Endothelial cell of umbilical vein (primary cell): ENCODE measurements at regions not wholly inside any gene's neighbourhood (a gene's known extent, or its start where the extent isn't known, plus 50 kb on each side); places are given as distances from the start of the nearest gene placed in this dataset.

Experiments
- BruUV-seq: library from RNA; stranded (reverse); fragments of 400-500 nt; replicated peaks from 2 replicates; lab custom pipeline; 2021; lab: Mats Ljungman, UMichigan
- CTCF ChIA-PET: fragments of 300-600, 350-600 bp; sonication (Branson Sonifier 250); formaldehyde crosslinking; loops from one replicate; lab custom pipeline; 2021; ENCODE audit warnings: antibody characterized with exemption, inconsistent platforms; lab: Charles Lee
- POLR2A ChIA-PET: fragments of 300-600, 350-600 bp; sonication (Branson Sonifier 250); formaldehyde crosslinking; loops from one replicate; lab custom pipeline; 2021; ENCODE audit warnings: antibody characterized with exemption, inconsistent platforms; lab: Charles Lee
- DNase-seq: peaks from one replicate; pipeline ENCODE4 v3.0.0-alpha.2; 2011; ENCODE audit warnings: low read depth, low spot score
- FAIRE-seq: peaks from 2 replicates; lab custom pipeline; 2011; peaks lifted over from hg19 to GRCh38; lab: Jason Lieb, UNC
- H2AFZ ChIP-seq: 2 replicates; pipeline ENCODE4 v1.6.0; 2012; ENCODE audit warnings: low read depth, low read length, control low read depth, inconsistent platforms
- H3K27ac ChIP-seq: 2 replicates; pipeline ENCODE4 v1.5.1; 2011; ENCODE audit warnings: low read depth, mild to moderate bottlenecking, control low read depth, low read length, moderate library complexity; ENCODE audit not compliant: insufficient read depth
- H3K27me3 ChIP-seq, 2 experiments: 2 replicates each; pipeline versions ENCODE4 v1.6.0 to v1.6.1; 2011; ENCODE audit warnings: low read length in 2 of 2, mixed read lengths in 1 of 2; ENCODE audit not compliant: control insufficient read depth in 2 of 2, insufficient read depth in 2 of 2
- H3K36me3 ChIP-seq, 2 experiments: 2 replicates in 1 of 2; 3 replicates in 1 of 2; pipeline ENCODE4 v1.5.1; 2011; ENCODE audit warnings: low read length in 2 of 2, mild to moderate bottlenecking in 1 of 2, moderate library complexity in 1 of 2; ENCODE audit not compliant: control insufficient read depth in 2 of 2, insufficient read depth in 2 of 2; ENCODE audit errors: extremely low read depth in 1 of 2
- H3K4me1 ChIP-seq: 3 replicates; pipeline ENCODE4 v1.5.1; 2011; ENCODE audit warnings: mild to moderate bottlenecking, low read length; ENCODE audit not compliant: control insufficient read depth, insufficient read depth; ENCODE audit errors: extremely low read depth
- H3K4me2 ChIP-seq: 2 replicates; pipeline ENCODE4 v1.6.1; 2011; ENCODE audit warnings: low read length, control low read depth, mixed read lengths; ENCODE audit not compliant: insufficient read depth
- H3K4me3 ChIP-seq, 3 experiments: fragments of 200-600 bp in 1 of 3; sonication (generic), shearing (Covaris generic) in 1 of 3; replicated peaks in 1 of 3; 2 replicates each; pipeline ENCODE4 v1.5.1; 2011 to 2016; ENCODE audit warnings: control low read depth in 3 of 3, low read length in 3 of 3, mild to moderate bottlenecking in 2 of 3, inconsistent platforms in 1 of 3, low read depth in 1 of 3, moderate library complexity in 1 of 3; ENCODE audit not compliant: insufficient read depth in 1 of 3
- H3K79me2 ChIP-seq: 2 replicates; pipeline ENCODE4 v1.6.0; 2012; ENCODE audit warnings: low read length, inconsistent platforms; ENCODE audit not compliant: control insufficient read depth, insufficient read depth
- H3K9ac ChIP-seq: replicated peaks from 2 replicates; pipeline ENCODE3; 2011; ENCODE audit warnings: low read length, control low read depth; ENCODE audit not compliant: insufficient read depth; ENCODE audit errors: extremely low read depth
- H3K9me1 ChIP-seq: replicated peaks from 3 replicates; pipeline ENCODE4 v1.6.0; 2011; ENCODE audit warnings: mild to moderate bottlenecking, low read length; ENCODE audit not compliant: control insufficient read depth, insufficient read depth; ENCODE audit errors: extremely low read depth
- H3K9me3 ChIP-seq: replicated peaks from 2 replicates; pipeline ENCODE4 v1.5.1; 2012; ENCODE audit warnings: low read length, inconsistent platforms; ENCODE audit not compliant: control insufficient read depth, insufficient read depth
- H4K20me1 ChIP-seq: replicated peaks from 2 replicates; pipeline ENCODE3; 2011; ENCODE audit warnings: mild to moderate bottlenecking, low read length; ENCODE audit not compliant: control insufficient read depth, insufficient read depth; ENCODE audit errors: extremely low read depth
- EZH2 ChIP-seq: IDR thresholded peaks from 2 replicates; pipeline ENCODE4 v1.6.1; 2012; ENCODE audit warnings: borderline replicate concordance, low read depth, mild to moderate bottlenecking, moderate library complexity, low read length, inconsistent platforms; ENCODE audit not compliant: severe bottlenecking
- FOS ChIP-seq: IDR thresholded peaks from 2 replicates; pipeline ENCODE4 v1.6.1; 2011; ENCODE audit warnings: mild to moderate bottlenecking, low read length, moderate library complexity, borderline replicate concordance; ENCODE audit not compliant: insufficient read depth
- GATA2 ChIP-seq: IDR thresholded peaks from 2 replicates; pipeline ENCODE4 v1.7.0; 2011; ENCODE audit warnings: low read depth, mild to moderate bottlenecking, moderate library complexity, mixed read lengths, low read length; ENCODE audit not compliant: insufficient read length, insufficient read depth
- JUN ChIP-seq: IDR thresholded peaks from 2 replicates; pipeline ENCODE4 v1.6.1; 2011; ENCODE audit warnings: borderline replicate concordance, low read depth; ENCODE audit not compliant: insufficient read length, insufficient read depth
- MYC ChIP-seq: IDR thresholded peaks from one replicate; pipeline ENCODE4 v1.6.1; 2011; ENCODE audit warnings: mild to moderate bottlenecking, low read depth, low read length
- POLR2A ChIP-seq: IDR thresholded peaks from 2 replicates; pipeline ENCODE4 v1.6.1; 2012; ENCODE audit warnings: low read depth, mild to moderate bottlenecking, control low read depth, low read length
- POLR2AphosphoS5 ChIP-seq: IDR thresholded peaks from 2 replicates; pipeline ENCODE4 v1.6.1; 2012; ENCODE audit warnings: low read depth, mild to moderate bottlenecking, control low read depth, low read length, moderate library complexity; ENCODE audit not compliant: insufficient read depth
- dilution Hi-C: fragments of 300-500 bp; cut with MboI; formaldehyde crosslinking; loops from one replicate; pipeline ENCODE4 v1.15.0; 2019; ENCODE audit warnings: low sequenced_read_pairs; ENCODE audit not compliant: extremely low pct_ligation_motif_present
- intact Hi-C: fragments of 100-400 bp; cut with micrococcal nuclease; formaldehyde crosslinking; loops from one replicate; pipeline ENCODE4 v1.10.0; 2022
- TF ChIP-seq, protein P1 (sequence below): IDR thresholded peaks from 2 replicates; pipeline ENCODE4 v1.6.1; 2011; ENCODE audit not compliant: insufficient read depth, insufficient read length
- TF ChIP-seq, protein P2 (sequence below), 2 donors: IDR thresholded peaks; 1 replicate in 1 of 2; 2 replicates in 1 of 2; pipeline ENCODE4 v1.5.1; 2011; ENCODE audit warnings: low read length in 2 of 2, mild to moderate bottlenecking in 2 of 2, moderate library complexity in 2 of 2, control low read depth in 1 of 2, inconsistent platforms in 1 of 2, low read depth in 1 of 2; ENCODE audit not compliant: insufficient read depth in 1 of 2; ENCODE audit errors: extremely low read depth in 1 of 2

DNA sequence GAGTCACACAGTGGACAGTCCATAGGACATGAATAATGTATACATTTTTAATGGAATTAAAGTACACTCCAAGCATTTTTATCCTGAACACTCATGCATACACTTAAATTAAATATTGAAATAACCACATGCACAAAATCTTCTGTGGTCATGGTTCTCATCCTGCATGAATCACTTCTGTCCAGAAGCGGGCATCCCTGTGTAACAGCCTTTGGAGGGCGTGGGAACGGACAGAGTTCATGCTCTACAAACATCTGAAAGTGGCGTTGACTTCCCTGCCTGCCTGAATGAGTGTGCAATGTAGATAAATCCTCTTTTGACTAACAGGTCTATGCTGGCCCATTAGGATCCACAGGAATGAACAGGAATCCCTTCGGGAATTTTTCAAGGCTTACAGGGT, 780.2 kb downstream of the BRD1 start:
- H3K4me3 ChIP-seq, result no peak overlapping the region
- H2AFZ ChIP-seq, result no peak overlapping the region
- no peaks in the 10 kb centered on the region for H4K20me1 ChIP-seq
- FAIRE-seq (no peak), DNase-seq (no peak)
- CTCF ChIA-PET, result no interaction called here
- POLR2A ChIA-PET, result no interaction called here
- TF ChIP-seq POLR2A (no peak), FOS (no peak), POLR2AphosphoS5 (no peak), JUN (no peak), GATA2 (no peak), EZH2 (no peak), MYC (no peak)
- TF ChIP-seq, protein P1, sequence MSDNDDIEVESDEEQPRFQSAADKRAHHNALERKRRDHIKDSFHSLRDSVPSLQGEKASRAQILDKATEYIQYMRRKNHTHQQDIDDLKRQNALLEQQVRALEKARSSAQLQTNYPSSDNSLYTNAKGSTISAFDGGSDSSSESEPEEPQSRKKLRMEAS, result no peak
- TF ChIP-seq, protein P2, sequence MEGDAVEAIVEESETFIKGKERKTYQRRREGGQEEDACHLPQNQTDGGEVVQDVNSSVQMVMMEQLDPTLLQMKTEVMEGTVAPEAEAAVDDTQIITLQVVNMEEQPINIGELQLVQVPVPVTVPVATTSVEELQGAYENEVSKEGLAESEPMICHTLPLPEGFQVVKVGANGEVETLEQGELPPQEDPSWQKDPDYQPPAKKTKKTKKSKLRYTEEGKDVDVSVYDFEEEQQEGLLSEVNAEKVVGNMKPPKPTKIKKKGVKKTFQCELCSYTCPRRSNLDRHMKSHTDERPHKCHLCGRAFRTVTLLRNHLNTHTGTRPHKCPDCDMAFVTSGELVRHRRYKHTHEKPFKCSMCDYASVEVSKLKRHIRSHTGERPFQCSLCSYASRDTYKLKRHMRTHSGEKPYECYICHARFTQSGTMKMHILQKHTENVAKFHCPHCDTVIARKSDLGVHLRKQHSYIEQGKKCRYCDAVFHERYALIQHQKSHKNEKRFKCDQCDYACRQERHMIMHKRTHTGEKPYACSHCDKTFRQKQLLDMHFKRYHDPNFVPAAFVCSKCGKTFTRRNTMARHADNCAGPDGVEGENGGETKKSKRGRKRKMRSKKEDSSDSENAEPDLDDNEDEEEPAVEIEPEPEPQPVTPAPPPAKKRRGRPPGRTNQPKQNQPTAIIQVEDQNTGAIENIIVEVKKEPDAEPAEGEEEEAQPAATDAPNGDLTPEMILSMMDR (IDR thresholded peaks at IDR 0.05; ENCODE audit: extremely low read depth in 1 of 2, insufficient read depth in 1 of 2, low read depth in 1 of 2, low read length in 2 of 2), result no peak
- no peaks in the 10 kb centered on the region for H3K36me3 ChIP-seq
- H3K27ac ChIP-seq, result no peak overlapping the region
- H3K9me3 ChIP-seq, result no peaks in the 10 kb centered on the region
- no peaks in the 10 kb centered on the region for H3K27me3 ChIP-seq
- no peak overlapping the region for H3K9ac ChIP-seq
- H3K4me1 ChIP-seq, result no peaks in the 10 kb centered on the region
- no peak overlapping the region for H3K4me2 ChIP-seq
- no peaks in the 10 kb centered on the region for H3K79me2 ChIP-seq
- intact Hi-C loops (no loop called here), dilution Hi-C loops (no loop called here)
- BruUV-seq, result no TSS peak
- no peaks in the 10 kb centered on the region for H3K9me1 ChIP-seq
